ENCODE measurements at regions not wholly inside any gene's neighbourhood (a gene's known extent, or its start where the extent isn't known, plus 50 kb on each side); places are given as distances from the start of the nearest gene placed in this dataset.

GRCh38 chr1:108028841-108029388, 63.9 kb upstream of the VAV3 start:
- Histone ChIP-seq H3K27ac (ENCODE audit: low read length) (no peak overlapping the region), H3K36me3 (ENCODE audit: insufficient read depth, low read length) (no peaks in the 10 kb centered on the region), H3K4me3 (ENCODE audit: low read length) (no peak overlapping the region), H3K9me2 (ENCODE audit: insufficient read depth, low read length) (no peaks in the 10 kb centered on the region), H3F3A (ENCODE audit: insufficient read depth, low read length, poor library complexity, severe bottlenecking) (no peaks in the 10 kb centered on the region), H3K4me2 (ENCODE audit: low read length) (no peak overlapping the region), H3K9me3 (ENCODE audit: low read length) (no peaks in the 10 kb centered on the region), H3K79me2 (replicated peaks; ENCODE audit: insufficient read depth, low read length) (no peaks in the 10 kb centered on the region), H3K9ac (ENCODE audit: low read length) (no peak overlapping the region), H4K20me1 (ENCODE audit: insufficient read depth) (no peaks in the 10 kb centered on the region), H3K27me3 (ENCODE audit: insufficient read depth, low read depth, low read length) (no peaks in the 10 kb centered on the region), H2AFZ (ENCODE audit: low read depth, low read length) (no peak overlapping the region)
- no peak for TF ChIP-seq POLR2AphosphoS5 (IDR thresholded peaks at IDR 0.05)
- TF ChIP-seq SMC3 (conservative IDR thresholded peaks at IDR 0.05; ENCODE audit: poor library complexity), result no peak
- TF ChIP-seq, protein P1, sequence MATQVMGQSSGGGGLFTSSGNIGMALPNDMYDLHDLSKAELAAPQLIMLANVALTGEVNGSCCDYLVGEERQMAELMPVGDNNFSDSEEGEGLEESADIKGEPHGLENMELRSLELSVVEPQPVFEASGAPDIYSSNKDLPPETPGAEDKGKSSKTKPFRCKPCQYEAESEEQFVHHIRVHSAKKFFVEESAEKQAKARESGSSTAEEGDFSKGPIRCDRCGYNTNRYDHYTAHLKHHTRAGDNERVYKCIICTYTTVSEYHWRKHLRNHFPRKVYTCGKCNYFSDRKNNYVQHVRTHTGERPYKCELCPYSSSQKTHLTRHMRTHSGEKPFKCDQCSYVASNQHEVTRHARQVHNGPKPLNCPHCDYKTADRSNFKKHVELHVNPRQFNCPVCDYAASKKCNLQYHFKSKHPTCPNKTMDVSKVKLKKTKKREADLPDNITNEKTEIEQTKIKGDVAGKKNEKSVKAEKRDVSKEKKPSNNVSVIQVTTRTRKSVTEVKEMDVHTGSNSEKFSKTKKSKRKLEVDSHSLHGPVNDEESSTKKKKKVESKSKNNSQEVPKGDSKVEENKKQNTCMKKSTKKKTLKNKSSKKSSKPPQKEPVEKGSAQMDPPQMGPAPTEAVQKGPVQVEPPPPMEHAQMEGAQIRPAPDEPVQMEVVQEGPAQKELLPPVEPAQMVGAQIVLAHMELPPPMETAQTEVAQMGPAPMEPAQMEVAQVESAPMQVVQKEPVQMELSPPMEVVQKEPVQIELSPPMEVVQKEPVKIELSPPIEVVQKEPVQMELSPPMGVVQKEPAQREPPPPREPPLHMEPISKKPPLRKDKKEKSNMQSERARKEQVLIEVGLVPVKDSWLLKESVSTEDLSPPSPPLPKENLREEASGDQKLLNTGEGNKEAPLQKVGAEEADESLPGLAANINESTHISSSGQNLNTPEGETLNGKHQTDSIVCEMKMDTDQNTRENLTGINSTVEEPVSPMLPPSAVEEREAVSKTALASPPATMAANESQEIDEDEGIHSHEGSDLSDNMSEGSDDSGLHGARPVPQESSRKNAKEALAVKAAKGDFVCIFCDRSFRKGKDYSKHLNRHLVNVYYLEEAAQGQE (IDR thresholded peaks at IDR 0.05; ENCODE audit: borderline replicate concordance), result no peak

GRCh38 chr1:108027389-108027788, 62.4 kb upstream of the VAV3 start:
- no peaks in the 10 kb centered on the region for H3F3A ChIP-seq (ENCODE audit: insufficient read depth, low read length, poor library complexity, severe bottlenecking)
- no peaks in the 10 kb centered on the region for H3K36me3 ChIP-seq (ENCODE audit: insufficient read depth, low read length)
- no peaks in the 10 kb centered on the region for H3K9me3 ChIP-seq (ENCODE audit: low read length)
- H3K9me2 ChIP-seq (ENCODE audit: insufficient read depth, low read length), result no peaks in the 10 kb centered on the region
- no peak overlapping the region for H3K4me2 ChIP-seq (ENCODE audit: low read length)
- H3K9ac ChIP-seq (ENCODE audit: low read length), result no peak overlapping the region
- H3K27ac ChIP-seq (ENCODE audit: low read length), result no peak overlapping the region
- no peaks in the 10 kb centered on the region for H3K79me2 ChIP-seq (replicated peaks; ENCODE audit: insufficient read depth, low read length)
- no peak for TF ChIP-seq RAD21 (conservative IDR thresholded peaks at IDR 0.05)
- TF ChIP-seq EZH2 (IDR thresholded peaks at IDR 0.05; ENCODE audit: borderline replicate concordance, insufficient read depth, low read length, poor library complexity, severe bottlenecking), result no peak
- TF ChIP-seq TAF1 (IDR thresholded peaks at IDR 0.05; ENCODE audit: low read depth), result no peak
- TF ChIP-seq MXI1 (conservative IDR thresholded peaks at IDR 0.05; ENCODE audit: poor library complexity, severe bottlenecking), result no peak
- no peak for TF ChIP-seq SMC3 (conservative IDR thresholded peaks at IDR 0.05; ENCODE audit: poor library complexity)
- no peak for TF ChIP-seq POLR2AphosphoS5 (IDR thresholded peaks at IDR 0.05)
- TF ChIP-seq, protein P2, sequence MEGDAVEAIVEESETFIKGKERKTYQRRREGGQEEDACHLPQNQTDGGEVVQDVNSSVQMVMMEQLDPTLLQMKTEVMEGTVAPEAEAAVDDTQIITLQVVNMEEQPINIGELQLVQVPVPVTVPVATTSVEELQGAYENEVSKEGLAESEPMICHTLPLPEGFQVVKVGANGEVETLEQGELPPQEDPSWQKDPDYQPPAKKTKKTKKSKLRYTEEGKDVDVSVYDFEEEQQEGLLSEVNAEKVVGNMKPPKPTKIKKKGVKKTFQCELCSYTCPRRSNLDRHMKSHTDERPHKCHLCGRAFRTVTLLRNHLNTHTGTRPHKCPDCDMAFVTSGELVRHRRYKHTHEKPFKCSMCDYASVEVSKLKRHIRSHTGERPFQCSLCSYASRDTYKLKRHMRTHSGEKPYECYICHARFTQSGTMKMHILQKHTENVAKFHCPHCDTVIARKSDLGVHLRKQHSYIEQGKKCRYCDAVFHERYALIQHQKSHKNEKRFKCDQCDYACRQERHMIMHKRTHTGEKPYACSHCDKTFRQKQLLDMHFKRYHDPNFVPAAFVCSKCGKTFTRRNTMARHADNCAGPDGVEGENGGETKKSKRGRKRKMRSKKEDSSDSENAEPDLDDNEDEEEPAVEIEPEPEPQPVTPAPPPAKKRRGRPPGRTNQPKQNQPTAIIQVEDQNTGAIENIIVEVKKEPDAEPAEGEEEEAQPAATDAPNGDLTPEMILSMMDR (IDR thresholded peaks at IDR 0.05; ENCODE audit: poor library complexity, severe bottlenecking), result no peak
- no peak for TF ChIP-seq EP300 (conservative IDR thresholded peaks at IDR 0.05; ENCODE audit: poor library complexity, severe bottlenecking)
- TF ChIP-seq, protein P1 (IDR thresholded peaks at IDR 0.05; ENCODE audit: borderline replicate concordance), result no peak
- H2AFZ ChIP-seq (ENCODE audit: low read depth, low read length), result no peak overlapping the region
- no peak overlapping the region for H3K4me3 ChIP-seq (ENCODE audit: low read length)
- H4K20me1 ChIP-seq (ENCODE audit: insufficient read depth), result no peaks in the 10 kb centered on the region
- no peaks in the 10 kb centered on the region for H3K27me3 ChIP-seq (ENCODE audit: insufficient read depth, low read depth, low read length)
